ENCODE measurements at regions not wholly inside any gene's neighbourhood (a gene's known extent, or its start where the extent isn't known, plus 50 kb on each side); places are given as distances from the start of the nearest gene placed in this dataset.

- no peak for TF ChIP-seq CTCF (conservative IDR thresholded peaks at IDR 0.05)
- no peak for TF ChIP-seq EZH2 (IDR thresholded peaks at IDR 0.05; ENCODE audit: low read depth)
Measured at GRCh38 chr4:30518211-30518610, 202.0 kb upstream of the PCDH7 start.
